HG03095 (cell line): ENCODE measurements at regions not wholly inside any gene's neighbourhood (a gene's known extent, or its start where the extent isn't known, plus 50 kb on each side); places are given as distances from the start of the nearest gene placed in this dataset.

Experiments used
- ATAC-seq: cut with Tn5 transposase; IDR thresholded peaks from one replicate; pipeline ENCODE4 v1.9.1; 2021; ENCODE audit warnings: moderate library complexity; ENCODE audit not compliant: unreplicated experiment

GRCh38 chr7:38002689-38003088, 82.2 kb downstream of the EPDR1 start:
- ATAC-seq = no peak

GRCh38 chr7:38006559-38006958, 86.1 kb downstream of the EPDR1 start:
- no peak for ATAC-seq

GRCh38 chr7:38007096-38007495, 86.7 kb downstream of the EPDR1 start:
- no peak for ATAC-seq

- no peak for ATAC-seq
Measured at GRCh38 chr7:38013246-38013645, 92.8 kb downstream of the EPDR1 start.

- no peak for ATAC-seq
Measured at GRCh38 chr7:38016567-38016966, 96.1 kb downstream of the EPDR1 start.

GRCh38 chr7:38017320-38017719, 96.9 kb downstream of the EPDR1 start:
- no peak for ATAC-seq

GRCh38 chr7:38020121-38020785, 99.8 kb downstream of the EPDR1 start:
- no peak for ATAC-seq

GRCh38 chr7:38021892-38022291, 101.5 kb downstream of the EPDR1 start:
- ATAC-seq = no peak

- no peak for ATAC-seq
Measured at GRCh38 chr7:38025815-38026214, 105.4 kb downstream of the EPDR1 start.

- ATAC-seq = no peak
Measured at GRCh38 chr7:38027884-38028455, 107.5 kb downstream of the EPDR1 start.

GRCh38 chr7:38034062-38034908, 113.8 kb downstream of the EPDR1 start:
- no peak for ATAC-seq

GRCh38 chr7:38040831-38041230, 120.4 kb downstream of the EPDR1 start:
- no peak for ATAC-seq

GRCh38 chr7:38049679-38050078, 128.4 kb upstream of the STARD3NL start:
- no peak for ATAC-seq

- ATAC-seq = no peak
Measured at GRCh38 chr7:38051311-38051710, 126.7 kb upstream of the STARD3NL start.

GRCh38 chr7:38051786-38052185, 126.3 kb upstream of the STARD3NL start:
- no peak for ATAC-seq

GRCh38 chr7:38052786-38053185, 125.3 kb upstream of the STARD3NL start:
- ATAC-seq = no peak

- ATAC-seq = no peak
Measured at GRCh38 chr7:38054199-38054598, 123.8 kb upstream of the STARD3NL start.

GRCh38 chr7:38057829-38058228, 120.2 kb upstream of the STARD3NL start:
- no peak for ATAC-seq

GRCh38 chr7:38060116-38060515, 117.9 kb upstream of the STARD3NL start:
- ATAC-seq = no peak

- ATAC-seq = no peak
Measured at GRCh38 chr7:38060637-38061036, 117.4 kb upstream of the STARD3NL start.

- ATAC-seq = no peak
Measured at GRCh38 chr7:38066391-38066790, 111.7 kb upstream of the STARD3NL start.

- ATAC-seq = no peak
Measured at GRCh38 chr7:38068461-38068860, 109.6 kb upstream of the STARD3NL start.
